ENCODE measurements at regions not wholly inside any gene's neighbourhood (a gene's known extent, or its start where the extent isn't known, plus 50 kb on each side); places are given as distances from the start of the nearest gene placed in this dataset.

GRCh38 chr7:134029-134428 lies 58.3 kb upstream of the FAM20C start:
- Histone ChIP-seq H3K27me3 (ENCODE audit: control insufficient read depth in 5 of 5, insufficient read depth in 4 of 5, low read length in 5 of 5) (peaks cover 0 to 5% (median 4%) of the 10 kb centered on the region in 5 donors), H3K27ac (ENCODE audit: low read depth, low read length) (no peak overlapping the region), H3K36me3 (ENCODE audit: control insufficient read depth in 5 of 5, insufficient read depth in 5 of 5, low read length in 5 of 5) (no peaks in the 10 kb centered on the region), H3K9me3 (ENCODE audit: control insufficient read depth in 5 of 5, low read length in 5 of 5) (no peaks in the 10 kb centered on the region), H3K4me1 (ENCODE audit: control insufficient read depth in 5 of 5, insufficient read depth in 5 of 5, low read length in 5 of 5) (peaks cover 7 to 31% (median 27%) of the 10 kb centered on the region in 5 donors), H3K4me3 (ENCODE audit: low read depth in 1 of 5, low read length in 5 of 5) (no peak overlapping the region), H3K9ac (ENCODE audit: low read length in 5 of 5) (no peak overlapping the region)

- no peaks in the 10 kb centered on the region for H3K36me3 ChIP-seq (ENCODE audit: control insufficient read depth in 5 of 5, insufficient read depth in 5 of 5, low read length in 5 of 5)
- peaks cover 3 to 24% (median 21%) of the 10 kb centered on the region in 5 donors for H3K4me1 ChIP-seq (ENCODE audit: control insufficient read depth in 5 of 5, insufficient read depth in 5 of 5, low read length in 5 of 5)
- H3K9ac ChIP-seq (ENCODE audit: low read length in 5 of 5): no peak overlapping the region
- peaks cover 0 to 5% (median 4%) of the 10 kb centered on the region in 5 donors for H3K27me3 ChIP-seq (ENCODE audit: control insufficient read depth in 5 of 5, insufficient read depth in 4 of 5, low read length in 5 of 5)
- no peak overlapping the region for H3K4me3 ChIP-seq (ENCODE audit: low read depth in 1 of 5, low read length in 5 of 5)
- no peaks in the 10 kb centered on the region for H3K9me3 ChIP-seq (ENCODE audit: control insufficient read depth in 5 of 5, low read length in 5 of 5)
- no peak overlapping the region for H3K27ac ChIP-seq (ENCODE audit: low read depth, low read length)
Measured at GRCh38 chr7:134561-135256, 57.7 kb upstream of the FAM20C start.

- Histone ChIP-seq H3K9ac (ENCODE audit: low read length in 5 of 5) (no peak overlapping the region), H3K4me3 (ENCODE audit: low read depth in 1 of 5, low read length in 5 of 5) (no peak overlapping the region), H3K36me3 (ENCODE audit: control insufficient read depth in 5 of 5, insufficient read depth in 5 of 5, low read length in 5 of 5) (no peaks in the 10 kb centered on the region), H3K27ac (ENCODE audit: low read depth, low read length) (no peak overlapping the region), H3K27me3 (ENCODE audit: control insufficient read depth in 5 of 5, insufficient read depth in 4 of 5, low read length in 5 of 5) (peaks cover 0 to 5% (median 4%) of the 10 kb centered on the region in 5 donors), H3K4me1 (ENCODE audit: control insufficient read depth in 5 of 5, insufficient read depth in 5 of 5, low read length in 5 of 5) (peaks cover 0 to 19% (median 16%) of the 10 kb centered on the region in 5 donors), H3K9me3 (ENCODE audit: control insufficient read depth in 5 of 5, low read length in 5 of 5) (no peaks in the 10 kb centered on the region)
Measured at GRCh38 chr7:135257-135653, 57.1 kb upstream of the FAM20C start.

GRCh38 chr7:135731-136645 lies 56.4 kb upstream of the FAM20C start:
- no peaks in the 10 kb centered on the region for H3K36me3 ChIP-seq (ENCODE audit: control insufficient read depth in 5 of 5, insufficient read depth in 5 of 5, low read length in 5 of 5)
- H3K9ac ChIP-seq (ENCODE audit: low read length in 5 of 5): no peak overlapping the region
- peaks cover 0 to 5% (median 4%) of the 10 kb centered on the region in 5 donors for H3K27me3 ChIP-seq (ENCODE audit: control insufficient read depth in 5 of 5, insufficient read depth in 4 of 5, low read length in 5 of 5)
- H3K4me1 ChIP-seq (ENCODE audit: control insufficient read depth in 5 of 5, insufficient read depth in 5 of 5, low read length in 5 of 5): peaks cover 0 to 14% (median 11%) of the 10 kb centered on the region in 5 donors
- H3K27ac ChIP-seq (ENCODE audit: low read depth, low read length): no peak overlapping the region
- H3K4me3 ChIP-seq (ENCODE audit: low read depth in 1 of 5, low read length in 5 of 5): no peak overlapping the region
- no peaks in the 10 kb centered on the region for H3K9me3 ChIP-seq (ENCODE audit: control insufficient read depth in 5 of 5, low read length in 5 of 5)

GRCh38 chr7:137094-137891 lies 55.1 kb upstream of the FAM20C start:
- peaks cover 0 to 4% (median 0%) of the 10 kb centered on the region in 5 donors for H3K27me3 ChIP-seq (ENCODE audit: control insufficient read depth in 5 of 5, insufficient read depth in 4 of 5, low read length in 5 of 5)
- H3K4me3 ChIP-seq (ENCODE audit: low read depth in 1 of 5, low read length in 5 of 5): no peak overlapping the region
- no peaks in the 10 kb centered on the region for H3K9me3 ChIP-seq (ENCODE audit: control insufficient read depth in 5 of 5, low read length in 5 of 5)
- H3K4me1 ChIP-seq (ENCODE audit: control insufficient read depth in 5 of 5, insufficient read depth in 5 of 5, low read length in 5 of 5): peaks cover 3 to 7% (median 6%) of the 10 kb centered on the region in 5 donors
- no peaks in the 10 kb centered on the region for H3K36me3 ChIP-seq (ENCODE audit: control insufficient read depth in 5 of 5, insufficient read depth in 5 of 5, low read length in 5 of 5)
- H3K27ac ChIP-seq (ENCODE audit: low read depth, low read length): no peak overlapping the region
- H3K9ac ChIP-seq (ENCODE audit: low read length in 5 of 5): no peak overlapping the region

- Histone ChIP-seq H3K4me3 (ENCODE audit: low read depth in 1 of 5, low read length in 5 of 5) (no peak overlapping the region), H3K4me1 (ENCODE audit: control insufficient read depth in 5 of 5, insufficient read depth in 5 of 5, low read length in 5 of 5) (peaks cover 4 to 13% (median 10%) of the 10 kb centered on the region in 5 donors), H3K27me3 (ENCODE audit: control insufficient read depth in 5 of 5, insufficient read depth in 4 of 5, low read length in 5 of 5) (peaks cover 0 to 4% (median 0%) of the 10 kb centered on the region in 5 donors), H3K9me3 (ENCODE audit: control insufficient read depth in 5 of 5, low read length in 5 of 5) (no peaks in the 10 kb centered on the region), H3K9ac (ENCODE audit: low read length in 5 of 5) (no peak overlapping the region), H3K36me3 (ENCODE audit: control insufficient read depth in 5 of 5, insufficient read depth in 5 of 5, low read length in 5 of 5) (no peaks in the 10 kb centered on the region), H3K27ac (ENCODE audit: low read depth, low read length) (no peak overlapping the region)
Measured at GRCh38 chr7:139131-139530, 53.2 kb upstream of the FAM20C start.

GRCh38 chr7:139561-140243 lies 52.7 kb upstream of the FAM20C start:
- peaks cover 4 to 17% (median 10%) of the 10 kb centered on the region in 5 donors for H3K4me1 ChIP-seq (ENCODE audit: control insufficient read depth in 5 of 5, insufficient read depth in 5 of 5, low read length in 5 of 5)
- no peaks in the 10 kb centered on the region for H3K36me3 ChIP-seq (ENCODE audit: control insufficient read depth in 5 of 5, insufficient read depth in 5 of 5, low read length in 5 of 5)
- H3K9ac ChIP-seq (ENCODE audit: low read length in 5 of 5): no peak overlapping the region
- H3K27me3 ChIP-seq (ENCODE audit: control insufficient read depth in 5 of 5, insufficient read depth in 4 of 5, low read length in 5 of 5): peaks cover 0 to 4% (median 0%) of the 10 kb centered on the region in 5 donors
- no peaks in the 10 kb centered on the region for H3K9me3 ChIP-seq (ENCODE audit: control insufficient read depth in 5 of 5, low read length in 5 of 5)
- no peak overlapping the region for H3K27ac ChIP-seq (ENCODE audit: low read depth, low read length)
- H3K4me3 ChIP-seq (ENCODE audit: low read depth in 1 of 5, low read length in 5 of 5): no peak overlapping the region

- H3K9me3 ChIP-seq (ENCODE audit: control insufficient read depth in 5 of 5, low read length in 5 of 5): no peaks in the 10 kb centered on the region
- H3K27ac ChIP-seq (ENCODE audit: low read depth, low read length): no peak overlapping the region
- no peak overlapping the region for H3K9ac ChIP-seq (ENCODE audit: low read length in 5 of 5)
- no peak overlapping the region for H3K4me3 ChIP-seq (ENCODE audit: low read depth in 1 of 5, low read length in 5 of 5)
- H3K36me3 ChIP-seq (ENCODE audit: control insufficient read depth in 5 of 5, insufficient read depth in 5 of 5, low read length in 5 of 5): no peaks in the 10 kb centered on the region
- peaks cover 4 to 17% (median 10%) of the 10 kb centered on the region in 5 donors for H3K4me1 ChIP-seq (ENCODE audit: control insufficient read depth in 5 of 5, insufficient read depth in 5 of 5, low read length in 5 of 5)
- H3K27me3 ChIP-seq (ENCODE audit: control insufficient read depth in 5 of 5, insufficient read depth in 4 of 5, low read length in 5 of 5): no peaks in the 10 kb centered on the region
Measured at GRCh38 chr7:140996-141395, 51.4 kb upstream of the FAM20C start.

GRCh38 chr7:142248-142941 lies 50.0 kb upstream of the FAM20C start:
- H3K36me3 ChIP-seq (ENCODE audit: control insufficient read depth in 5 of 5, insufficient read depth in 5 of 5, low read length in 5 of 5): peaks cover 0 to 4% (median 0%) of the 10 kb centered on the region in 5 donors
- H3K27me3 ChIP-seq (ENCODE audit: control insufficient read depth in 5 of 5, insufficient read depth in 4 of 5, low read length in 5 of 5): no peaks in the 10 kb centered on the region
- H3K9me3 ChIP-seq (ENCODE audit: control insufficient read depth in 5 of 5, low read length in 5 of 5): no peaks in the 10 kb centered on the region
- H3K27ac ChIP-seq (ENCODE audit: low read depth, low read length): no peak overlapping the region
- H3K9ac ChIP-seq (ENCODE audit: low read length in 5 of 5): peak overlapping the region in 1 of 5 donors; percentile 37
- H3K4me1 ChIP-seq (ENCODE audit: control insufficient read depth in 5 of 5, insufficient read depth in 5 of 5, low read length in 5 of 5): peaks cover 4 to 17% (median 10%) of the 10 kb centered on the region in 5 donors
- H3K4me3 ChIP-seq (ENCODE audit: low read depth in 1 of 5, low read length in 5 of 5): no peak overlapping the region

Measured in subcutaneous abdominal adipose tissue (tissue), 5 donors.